ENCODE measurements at regions not wholly inside any gene's neighbourhood (a gene's known extent, or its start where the extent isn't known, plus 50 kb on each side); places are given as distances from the start of the nearest gene placed in this dataset.

GRCh38 chr1:209307846-209308245 lies 275.7 kb upstream of the CAMK1G start:
- TF ChIP-seq CTCF (conservative IDR thresholded peaks at IDR 0.05) (no peak), EZH2 (IDR thresholded peaks at IDR 0.05; ENCODE audit: low read depth) (no peak)

Measured in PC-9 (cell line).